Tibial artery (tissue), 4 donors: ENCODE measurements at regions not wholly inside any gene's neighbourhood (a gene's known extent, or its start where the extent isn't known, plus 50 kb on each side); places are given as distances from the start of the nearest gene placed in this dataset.

ENCODE experiments used
- DNase-seq, 2 donors: peaks; one replicate each; pipeline ENCODE4 v3.0.0-alpha.2; 2019
- H3K27ac ChIP-seq, 2 donors: fragments of 200-600 bp; sonication (generic) in 1 of 2; 1 replicate in 1 of 2; 2 replicates in 1 of 2; pipeline ENCODE4 v1.5.1; 2018 to 2019; ENCODE audit warnings: mild to moderate bottlenecking in 1 of 2
- H3K27me3 ChIP-seq, 2 donors: fragments of 200-600 bp; sonication (generic) in 1 of 2; one replicate each; pipeline versions ENCODE4 v1.5.1 to v1.6.0; 2016 to 2019
- H3K36me3 ChIP-seq, 3 donors: fragments of 200-600 bp; sonication (generic) in 2 of 3; one replicate each; pipeline ENCODE4 v1.5.1; 2016 to 2019; ENCODE audit warnings: mild to moderate bottlenecking in 2 of 3
- H3K4me1 ChIP-seq, 4 donors: fragments of 200-600 bp; sonication (generic) in 2 of 4; 1 replicate in 3 of 4; 2 replicates in 1 of 4; pipeline ENCODE4 v1.5.1; 2016 to 2019
- H3K4me3 ChIP-seq, 2 donors: fragments of 200-600 bp; sonication (generic) in 1 of 2; 1 replicate in 1 of 2; 2 replicates in 1 of 2; pipeline ENCODE4 v1.5.1; 2018 to 2019; ENCODE audit warnings: mild to moderate bottlenecking in 2 of 2
- H3K9me3 ChIP-seq, 3 donors: fragments of 200-600 bp; sonication (generic) in 1 of 3; one replicate each; pipeline ENCODE4 v1.5.1; 2016 to 2019
- CTCF ChIP-seq, 2 experiments: fragments of 200-600 bp in 1 of 2; fragments of 450-650 bp in 1 of 2; IDR thresholded peaks; one replicate each; pipeline ENCODE4 v1.5.1; 2017 to 2019; ENCODE audit warnings: antibody characterized with exemption in 2 of 2, mild to moderate bottlenecking in 1 of 2, moderate library complexity in 1 of 2
- intact Hi-C: fragments of 100-400 bp; cut with DNase I; formaldehyde crosslinking; loops from one replicate; pipeline ENCODE4 v1.15.0; 2023; ENCODE audit warnings: low total_unique reads

DNA sequence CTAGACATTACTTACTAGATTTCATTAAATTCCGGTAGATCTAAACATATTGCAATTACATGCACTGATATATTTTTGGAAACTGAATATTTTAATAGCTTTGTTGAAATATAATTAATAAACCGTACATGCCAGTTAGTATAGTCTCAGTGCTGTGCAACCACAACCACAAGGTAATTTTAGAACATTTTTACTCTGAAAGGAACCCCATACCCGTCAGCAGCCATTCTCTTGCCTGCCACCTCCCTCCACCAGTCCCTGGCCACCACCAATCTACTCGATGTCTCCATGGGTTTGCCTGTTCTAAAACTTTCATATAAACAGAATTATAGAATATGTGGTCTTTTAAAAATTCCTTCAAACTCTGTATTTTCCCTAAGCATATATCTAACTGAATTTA lies 293.9 kb downstream of the THBS2 start:
- intact Hi-C loops = loop anchor here (10.0 kb wide), 1 partner anchor 365 kb away; no protein-coding TSS in a partner anchor
- DNase-seq = no peak
- H3K36me3 ChIP-seq = no peaks in the 10 kb centered on the region
- no peaks in the 10 kb centered on the region for H3K27me3 ChIP-seq
- TF ChIP-seq CTCF (IDR thresholded peaks at IDR 0.05) = no peak
- peaks cover 0 to 10% (median 0%) of the 10 kb centered on the region in 4 donors for H3K4me1 ChIP-seq
- H3K27ac ChIP-seq = no peak overlapping the region
- H3K9me3 ChIP-seq = no peaks in the 10 kb centered on the region
- H3K4me3 ChIP-seq = no peak overlapping the region

- intact Hi-C loops = loop anchor here (10.0 kb wide), 1 partner anchor 368 kb away; no protein-coding TSS in a partner anchor
- Histone ChIP-seq H3K27me3 (no peaks in the 10 kb centered on the region), H3K9me3 (no peaks in the 10 kb centered on the region), H3K27ac (peak overlapping the region in 1 of 2 donors; percentile 36), H3K36me3 (no peaks in the 10 kb centered on the region), H3K4me3 (no peak overlapping the region), H3K4me1 (peaks cover 0 to 10% (median 0%) of the 10 kb centered on the region in 4 donors)
- DNase-seq = peak; percentile 67 to 83
- peak; percentile 85 to 89 for TF ChIP-seq CTCF (IDR thresholded peaks at IDR 0.05)
Observed at GRCh38 chr6:168956884-168957730, 296.5 kb downstream of the THBS2 start.

GRCh38 chr6:168956141-168956838 lies 297.4 kb downstream of the THBS2 start:
- intact Hi-C loops = loop anchor here (10.0 kb wide), 1 partner anchor 369 kb away; no protein-coding TSS in a partner anchor
- no peak for DNase-seq
- Histone ChIP-seq H3K4me1 (peaks cover 0 to 10% (median 0%) of the 10 kb centered on the region in 4 donors), H3K36me3 (no peaks in the 10 kb centered on the region), H3K4me3 (no peak overlapping the region), H3K9me3 (no peaks in the 10 kb centered on the region), H3K27ac (peak overlapping the region in 1 of 2 donors; percentile 36), H3K27me3 (no peaks in the 10 kb centered on the region)
- no peak for TF ChIP-seq CTCF (IDR thresholded peaks at IDR 0.05)

GRCh38 chr6:168953461-168953860 lies 300.2 kb downstream of the THBS2 start:
- Histone ChIP-seq H3K9me3 (no peaks in the 10 kb centered on the region), H3K36me3 (no peaks in the 10 kb centered on the region), H3K27me3 (no peaks in the 10 kb centered on the region), H3K4me1 (peaks cover 0 to 14% (median 12%) of the 10 kb centered on the region in 4 donors), H3K27ac (no peak overlapping the region), H3K4me3 (no peak overlapping the region)
- no peak for TF ChIP-seq CTCF (IDR thresholded peaks at IDR 0.05)
- intact Hi-C loops = loop anchor here (10.0 kb wide), 1 partner anchor 371 kb away; no protein-coding TSS in a partner anchor
- DNase-seq = no peak

GRCh38 chr6:168951217-168951616 lies 302.4 kb downstream of the THBS2 start:
- no peak for DNase-seq
- no peak overlapping the region for H3K27ac ChIP-seq
- H3K4me1 ChIP-seq = peaks cover 0 to 14% (median 12%) of the 10 kb centered on the region in 4 donors
- H3K27me3 ChIP-seq = no peaks in the 10 kb centered on the region
- no peaks in the 10 kb centered on the region for H3K9me3 ChIP-seq
- no peak for TF ChIP-seq CTCF (IDR thresholded peaks at IDR 0.05)
- intact Hi-C loops = loop anchor here (10.0 kb wide), 1 partner anchor 374 kb away; no protein-coding TSS in a partner anchor
- no peaks in the 10 kb centered on the region for H3K36me3 ChIP-seq
- H3K4me3 ChIP-seq = no peak overlapping the region
